ENCODE measurements at regions not wholly inside any gene's neighbourhood (a gene's known extent, or its start where the extent isn't known, plus 50 kb on each side); places are given as distances from the start of the nearest gene placed in this dataset.

DNA sequence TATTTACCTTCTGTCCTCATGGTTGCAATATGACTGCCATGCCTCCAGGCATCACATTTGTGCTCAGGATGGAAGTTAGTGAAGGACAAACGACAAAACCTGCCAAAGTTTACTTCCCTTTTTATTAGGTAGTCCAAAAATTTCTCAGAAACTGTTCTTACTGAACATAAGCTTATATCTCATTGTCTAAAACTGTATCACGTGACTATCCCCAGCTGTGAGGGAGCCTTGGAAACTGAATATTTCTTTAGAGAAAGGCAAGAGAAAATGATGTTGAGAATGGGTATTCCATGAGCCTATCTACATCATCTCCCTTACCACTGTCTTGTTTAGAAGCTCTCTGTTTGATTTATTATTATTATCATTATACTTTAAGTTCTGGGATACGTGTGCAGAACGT lies 169.1 kb upstream of the ADRA1D start:
- H3K9me3 ChIP-seq (replicated peaks): peaks cover 5% of the 10 kb centered on the region
- TF ChIP-seq, protein P1, sequence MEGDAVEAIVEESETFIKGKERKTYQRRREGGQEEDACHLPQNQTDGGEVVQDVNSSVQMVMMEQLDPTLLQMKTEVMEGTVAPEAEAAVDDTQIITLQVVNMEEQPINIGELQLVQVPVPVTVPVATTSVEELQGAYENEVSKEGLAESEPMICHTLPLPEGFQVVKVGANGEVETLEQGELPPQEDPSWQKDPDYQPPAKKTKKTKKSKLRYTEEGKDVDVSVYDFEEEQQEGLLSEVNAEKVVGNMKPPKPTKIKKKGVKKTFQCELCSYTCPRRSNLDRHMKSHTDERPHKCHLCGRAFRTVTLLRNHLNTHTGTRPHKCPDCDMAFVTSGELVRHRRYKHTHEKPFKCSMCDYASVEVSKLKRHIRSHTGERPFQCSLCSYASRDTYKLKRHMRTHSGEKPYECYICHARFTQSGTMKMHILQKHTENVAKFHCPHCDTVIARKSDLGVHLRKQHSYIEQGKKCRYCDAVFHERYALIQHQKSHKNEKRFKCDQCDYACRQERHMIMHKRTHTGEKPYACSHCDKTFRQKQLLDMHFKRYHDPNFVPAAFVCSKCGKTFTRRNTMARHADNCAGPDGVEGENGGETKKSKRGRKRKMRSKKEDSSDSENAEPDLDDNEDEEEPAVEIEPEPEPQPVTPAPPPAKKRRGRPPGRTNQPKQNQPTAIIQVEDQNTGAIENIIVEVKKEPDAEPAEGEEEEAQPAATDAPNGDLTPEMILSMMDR (IDR thresholded peaks at IDR 0.05; ENCODE audit: borderline replicate concordance): no peak
- no peak overlapping the region for H3K27ac ChIP-seq (replicated peaks)
- no peaks in the 10 kb centered on the region for H3K27me3 ChIP-seq (ENCODE audit: low read depth)
- H3K4me3 ChIP-seq: no peak overlapping the region
- no peaks in the 10 kb centered on the region for H3K4me1 ChIP-seq
- DNase-seq: no peak
- intact Hi-C loops (cut with micrococcal nuclease): no loop called here
- H3K36me3 ChIP-seq: no peaks in the 10 kb centered on the region

DNA sequence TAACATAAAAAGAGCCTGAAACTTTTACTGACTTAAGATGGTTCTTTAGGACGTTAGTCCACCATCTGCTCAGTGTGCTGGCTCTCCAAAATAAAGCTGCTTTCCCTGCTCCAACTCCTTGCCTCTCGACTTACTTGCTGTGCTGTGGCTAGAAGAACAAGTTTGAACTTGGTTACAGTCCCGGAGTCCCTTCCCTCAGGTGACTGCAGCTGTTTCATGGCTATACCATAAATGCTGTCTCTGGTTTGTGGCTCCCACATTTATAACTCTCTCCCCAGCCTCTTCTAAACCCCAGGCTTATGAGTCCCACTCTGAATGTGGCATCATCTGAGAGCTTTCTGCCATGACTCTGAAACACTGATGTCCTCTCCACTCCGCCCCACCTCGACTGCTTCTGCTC lies 166.2 kb upstream of the ADRA1D start:
- H3K4me3 ChIP-seq: no peak overlapping the region
- no peaks in the 10 kb centered on the region for H3K36me3 ChIP-seq
- intact Hi-C loops (cut with micrococcal nuclease): no loop called here
- no peak for DNase-seq
- H3K27ac ChIP-seq (replicated peaks): no peak overlapping the region
- H3K4me1 ChIP-seq: no peaks in the 10 kb centered on the region
- peaks cover 7% of the 10 kb centered on the region for H3K27me3 ChIP-seq (ENCODE audit: low read depth)
- peaks cover 5% of the 10 kb centered on the region for H3K9me3 ChIP-seq (replicated peaks)
- TF ChIP-seq, protein P1 (IDR thresholded peaks at IDR 0.05; ENCODE audit: borderline replicate concordance): no peak

DNA sequence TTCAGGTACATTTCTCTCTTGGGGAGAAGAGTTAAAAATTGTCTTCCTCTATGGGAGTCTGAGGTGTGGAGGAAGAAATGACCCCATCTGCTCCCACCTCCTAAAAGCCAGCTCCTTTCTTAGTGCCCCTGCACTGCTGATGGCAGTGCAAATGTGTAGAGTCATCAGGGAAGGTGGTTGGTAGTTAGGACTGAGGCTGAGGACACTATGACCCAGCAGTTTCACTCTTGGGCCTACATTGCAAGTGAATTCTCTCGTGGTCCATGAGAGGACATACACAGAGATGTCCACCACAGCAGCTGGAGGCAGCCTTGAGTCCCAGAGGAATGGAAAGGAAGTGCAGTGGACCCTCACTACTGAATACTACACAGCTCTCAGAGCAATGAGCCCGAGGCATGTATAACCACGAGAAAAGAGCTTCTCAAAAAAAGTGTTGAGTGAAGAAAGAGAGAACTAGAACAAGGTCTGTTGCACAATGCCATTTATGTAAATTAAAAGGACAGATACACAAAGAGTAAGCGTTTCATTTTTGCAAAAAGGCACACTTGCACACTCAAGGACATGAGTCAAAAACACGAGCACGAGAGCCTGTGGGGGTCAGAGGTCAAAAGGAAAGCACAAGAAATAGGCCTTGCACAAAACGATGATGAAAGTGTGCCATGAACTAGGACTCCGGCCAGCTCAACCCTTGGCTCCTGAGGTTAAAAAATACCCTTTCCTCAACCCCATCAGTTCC lies 164.4 kb upstream of the ADRA1D start:
- peaks cover 5% of the 10 kb centered on the region for H3K9me3 ChIP-seq (replicated peaks)
- H3K36me3 ChIP-seq: no peaks in the 10 kb centered on the region
- intact Hi-C loops (cut with micrococcal nuclease): no loop called here
- no peak overlapping the region for H3K4me3 ChIP-seq
- no peak overlapping the region for H3K27ac ChIP-seq (replicated peaks)
- TF ChIP-seq, protein P1 (IDR thresholded peaks at IDR 0.05; ENCODE audit: borderline replicate concordance): no peak
- DNase-seq: no peak
- no peaks in the 10 kb centered on the region for H3K4me1 ChIP-seq
- peaks cover 11% of the 10 kb centered on the region for H3K27me3 ChIP-seq (ENCODE audit: low read depth)

DNA sequence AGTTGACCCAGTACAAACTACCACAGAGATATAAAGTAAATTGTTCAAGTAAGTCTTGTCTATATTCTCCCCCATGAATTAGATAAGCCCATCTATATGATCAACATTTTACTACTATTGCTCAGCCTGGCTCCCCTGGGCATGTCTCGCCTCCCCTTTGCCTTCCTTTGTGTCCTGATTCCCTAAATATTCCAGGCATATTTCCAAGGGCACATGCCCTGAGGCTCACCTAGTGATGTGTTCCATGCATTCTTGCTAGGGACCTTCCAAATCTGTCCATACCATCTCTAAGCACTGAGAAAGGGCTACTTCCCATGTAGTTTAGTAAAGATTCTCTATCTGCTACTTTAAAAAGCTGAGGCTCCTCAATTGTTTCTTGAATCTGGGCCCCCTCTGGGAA lies 163.1 kb upstream of the ADRA1D start:
- Histone ChIP-seq H3K27me3 (ENCODE audit: low read depth) (peaks cover 11% of the 10 kb centered on the region), H3K27ac (replicated peaks) (no peak overlapping the region), H3K4me3 (no peak overlapping the region), H3K9me3 (replicated peaks) (no peaks in the 10 kb centered on the region), H3K4me1 (no peaks in the 10 kb centered on the region), H3K36me3 (no peaks in the 10 kb centered on the region)
- intact Hi-C loops (cut with micrococcal nuclease): no loop called here
- TF ChIP-seq, protein P1 (IDR thresholded peaks at IDR 0.05; ENCODE audit: borderline replicate concordance): no peak
- DNase-seq: no peak

DNA sequence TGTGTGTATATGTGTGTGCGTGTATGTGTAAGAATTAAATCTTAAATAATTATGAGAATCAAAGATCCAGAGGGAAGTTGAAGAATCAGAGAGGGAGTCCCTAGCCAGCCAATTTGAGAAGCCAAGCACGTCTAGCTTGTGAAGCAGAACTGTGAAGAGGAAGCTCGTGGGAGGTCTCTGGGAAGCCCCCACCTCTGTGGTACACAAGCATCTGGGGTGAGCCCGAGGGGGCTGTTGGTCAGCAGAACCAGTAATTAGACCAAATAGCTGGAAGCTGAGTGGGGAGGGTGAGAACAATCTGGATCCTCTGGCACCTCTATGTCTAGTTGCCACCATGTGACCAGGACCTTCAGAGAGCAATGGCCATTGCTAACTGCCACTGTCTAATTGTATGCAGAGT lies 162.7 kb upstream of the ADRA1D start:
- intact Hi-C loops (cut with micrococcal nuclease): no loop called here
- no peak overlapping the region for H3K4me3 ChIP-seq
- H3K27ac ChIP-seq (replicated peaks): no peak overlapping the region
- TF ChIP-seq, protein P1 (IDR thresholded peaks at IDR 0.05; ENCODE audit: borderline replicate concordance): no peak
- no peak for DNase-seq
- no peaks in the 10 kb centered on the region for H3K4me1 ChIP-seq
- H3K9me3 ChIP-seq (replicated peaks): no peaks in the 10 kb centered on the region
- H3K36me3 ChIP-seq: no peaks in the 10 kb centered on the region
- H3K27me3 ChIP-seq (ENCODE audit: low read depth): peaks cover 14% of the 10 kb centered on the region
